Sigmoid colon (tissue), 6 donors: ENCODE measurements at regions not wholly inside any gene's neighbourhood (a gene's known extent, or its start where the extent isn't known, plus 50 kb on each side); places are given as distances from the start of the nearest gene placed in this dataset.

ENCODE experiments used
- DNase-seq: peaks from one replicate; pipeline ENCODE4 v3.0.0-alpha.2; 2019
- H3K27ac ChIP-seq, 4 donors: fragments of 200-600 bp; sonication (generic); one replicate each; pipeline ENCODE4 v1.5.1; 2016 to 2019; ENCODE audit warnings: mild to moderate bottlenecking in 1 of 4
- H3K27me3 ChIP-seq, 3 donors: fragments of 200-600 bp; sonication (generic); one replicate each; pipeline ENCODE4 v1.5.1; 2019; ENCODE audit warnings: mild to moderate bottlenecking in 1 of 3
- H3K36me3 ChIP-seq, 4 donors: fragments of 200-600 bp; sonication (generic); one replicate each; pipeline ENCODE4 v1.5.1; 2016 to 2019
- H3K4me1 ChIP-seq, 4 donors: fragments of 200-600 bp; sonication (generic); one replicate each; pipeline ENCODE4 v1.5.1; 2017 to 2019
- H3K4me3 ChIP-seq, 4 donors: fragments of 200-600 bp; sonication (generic); one replicate each; pipeline ENCODE4 v1.5.1; 2017 to 2019; ENCODE audit warnings: mild to moderate bottlenecking in 2 of 4, moderate library complexity in 1 of 4
- H3K9me3 ChIP-seq, 4 donors: fragments of 200-600 bp in 3 of 4; sonication (generic) in 3 of 4; one replicate each; pipeline versions ENCODE4 v1.5.1 to v1.6.1; 2013 to 2019
- CTCF ChIP-seq, 4 experiments: fragments of 450-650 bp in 3 of 4; fragments of 200-600 bp in 1 of 4; IDR thresholded peaks; one replicate each; pipeline ENCODE4 v1.5.1; 2016 to 2019; ENCODE audit warnings: antibody characterized with exemption in 4 of 4, mild to moderate bottlenecking in 3 of 4, moderate library complexity in 2 of 4
- EP300 ChIP-seq, 4 donors: sonication (generic); formaldehyde crosslinking; IDR thresholded peaks; one replicate each; pipeline ENCODE4 v1.6.1; 2017; ENCODE audit warnings: antibody characterized with exemption in 4 of 4
- POLR2A ChIP-seq, 2 donors: fragments of 450-650 bp; IDR thresholded peaks; one replicate each; pipeline ENCODE4 v1.6.1; 2016; ENCODE audit warnings: antibody characterized with exemption in 2 of 2, mild to moderate bottlenecking in 2 of 2, moderate library complexity in 2 of 2
- POLR2AphosphoS5 ChIP-seq, 4 donors: sonication (generic); formaldehyde crosslinking; IDR thresholded peaks; one replicate each; pipeline ENCODE4 v1.6.1; 2017; ENCODE audit warnings: antibody characterized with exemption in 4 of 4
- WGBS, 2 donors: extraction: QIAGEN DNeasy Blood & Tissue Kit; methylation state at CpG; one replicate each; pipeline ENCODE4 v1.1.7; 2013; 5-methylcytosine and 5-hydroxymethylcytosine counted together
- intact Hi-C: fragments of 100-400 bp; cut with DNase I; formaldehyde crosslinking; loops from one replicate; pipeline ENCODE4 v1.15.1; 2023
- donor health status: healthy with polysubstance abuse.
- donor health status: healthy.

- no peak overlapping the region for H3K4me3 ChIP-seq
- TF ChIP-seq CTCF (IDR thresholded peaks at IDR 0.05): no peak
- no peak for TF ChIP-seq EP300 (IDR thresholded peaks at IDR 0.05)
- TF ChIP-seq POLR2AphosphoS5 (IDR thresholded peaks at IDR 0.05): no peak
- TF ChIP-seq POLR2A (IDR thresholded peaks at IDR 0.05): no peak
- intact Hi-C loops: no loop called here
- no peaks in the 10 kb centered on the region for H3K4me1 ChIP-seq
- no peak overlapping the region for H3K27ac ChIP-seq
- no peak for DNase-seq
- WGBS, 2 donors: 82 to 86% methylated on average over 1 of the region's 1 CpG
- no peaks in the 10 kb centered on the region for H3K9me3 ChIP-seq
- H3K36me3 ChIP-seq: no peaks in the 10 kb centered on the region
- H3K27me3 ChIP-seq: no peaks in the 10 kb centered on the region
These were observed 597.9 kb downstream of the EPM2A start for GRCh38 chr6:145137425-145137824.

- Histone ChIP-seq H3K27me3 (no peaks in the 10 kb centered on the region), H3K27ac (no peak overlapping the region), H3K9me3 (no peaks in the 10 kb centered on the region), H3K36me3 (no peaks in the 10 kb centered on the region), H3K4me3 (no peak overlapping the region), H3K4me1 (no peaks in the 10 kb centered on the region)
- TF ChIP-seq POLR2AphosphoS5 (IDR thresholded peaks at IDR 0.05) (no peak), CTCF (IDR thresholded peaks at IDR 0.05) (no peak), POLR2A (IDR thresholded peaks at IDR 0.05) (no peak), EP300 (IDR thresholded peaks at IDR 0.05) (no peak)
- intact Hi-C loops: no loop called here
- no peak for DNase-seq
These were observed 596.7 kb downstream of the EPM2A start for GRCh38 chr6:145138469-145139139.

GRCh38 chr6:145139140-145139850, 596.0 kb downstream of the EPM2A start:
- Histone ChIP-seq H3K4me1 (no peaks in the 10 kb centered on the region), H3K9me3 (no peaks in the 10 kb centered on the region), H3K4me3 (no peak overlapping the region), H3K27me3 (no peaks in the 10 kb centered on the region), H3K27ac (no peak overlapping the region), H3K36me3 (no peaks in the 10 kb centered on the region)
- 72 to 79% methylated on average over 7 of the region's 7 CpGs for WGBS, 2 donors
- intact Hi-C loops: no loop called here
- DNase-seq: no peak
- no peak for TF ChIP-seq POLR2A (IDR thresholded peaks at IDR 0.05)
- TF ChIP-seq CTCF (IDR thresholded peaks at IDR 0.05): no peak
- TF ChIP-seq EP300 (IDR thresholded peaks at IDR 0.05): no peak
- TF ChIP-seq POLR2AphosphoS5 (IDR thresholded peaks at IDR 0.05): no peak

GRCh38 chr6:145139895-145140294, 595.4 kb downstream of the EPM2A start:
- H3K9me3 ChIP-seq: no peaks in the 10 kb centered on the region
- no peak overlapping the region for H3K27ac ChIP-seq
- H3K36me3 ChIP-seq: no peaks in the 10 kb centered on the region
- TF ChIP-seq EP300 (IDR thresholded peaks at IDR 0.05): no peak
- TF ChIP-seq POLR2AphosphoS5 (IDR thresholded peaks at IDR 0.05): no peak
- no peak for TF ChIP-seq CTCF (IDR thresholded peaks at IDR 0.05)
- no peak for TF ChIP-seq POLR2A (IDR thresholded peaks at IDR 0.05)
- no peak for DNase-seq
- no peak overlapping the region for H3K4me3 ChIP-seq
- no peaks in the 10 kb centered on the region for H3K4me1 ChIP-seq
- no peaks in the 10 kb centered on the region for H3K27me3 ChIP-seq
- intact Hi-C loops: no loop called here
